ENCODE measurements at regions not wholly inside any gene's neighbourhood (a gene's known extent, or its start where the extent isn't known, plus 50 kb on each side); places are given as distances from the start of the nearest gene placed in this dataset.
"Not testable (repeated sequence)": the region's sequence is repeated elsewhere in the genome, so short reads cannot be mapped to it uniquely, and the experiment has no call there.

- intact Hi-C loops (cut with DNase I), result no loop called here
- H3K27me3 ChIP-seq (ENCODE audit: insufficient read depth in 3 of 3, low read length in 2 of 3), result no peaks in the 10 kb centered on the region
- no peaks in the 10 kb centered on the region for H3K36me3 ChIP-seq (ENCODE audit: insufficient read depth in 1 of 2, low read depth in 1 of 2)
- H3K9me3 ChIP-seq, result no peaks in the 10 kb centered on the region
- ATAC-seq (no peak), DNase-seq (no peak)
- H3K4me1 ChIP-seq, result no peaks in the 10 kb centered on the region
- TF ChIP-seq, protein P1, sequence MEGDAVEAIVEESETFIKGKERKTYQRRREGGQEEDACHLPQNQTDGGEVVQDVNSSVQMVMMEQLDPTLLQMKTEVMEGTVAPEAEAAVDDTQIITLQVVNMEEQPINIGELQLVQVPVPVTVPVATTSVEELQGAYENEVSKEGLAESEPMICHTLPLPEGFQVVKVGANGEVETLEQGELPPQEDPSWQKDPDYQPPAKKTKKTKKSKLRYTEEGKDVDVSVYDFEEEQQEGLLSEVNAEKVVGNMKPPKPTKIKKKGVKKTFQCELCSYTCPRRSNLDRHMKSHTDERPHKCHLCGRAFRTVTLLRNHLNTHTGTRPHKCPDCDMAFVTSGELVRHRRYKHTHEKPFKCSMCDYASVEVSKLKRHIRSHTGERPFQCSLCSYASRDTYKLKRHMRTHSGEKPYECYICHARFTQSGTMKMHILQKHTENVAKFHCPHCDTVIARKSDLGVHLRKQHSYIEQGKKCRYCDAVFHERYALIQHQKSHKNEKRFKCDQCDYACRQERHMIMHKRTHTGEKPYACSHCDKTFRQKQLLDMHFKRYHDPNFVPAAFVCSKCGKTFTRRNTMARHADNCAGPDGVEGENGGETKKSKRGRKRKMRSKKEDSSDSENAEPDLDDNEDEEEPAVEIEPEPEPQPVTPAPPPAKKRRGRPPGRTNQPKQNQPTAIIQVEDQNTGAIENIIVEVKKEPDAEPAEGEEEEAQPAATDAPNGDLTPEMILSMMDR (IDR thresholded peaks at IDR 0.05), result no peak
- 80 to 88% (median 83%) methylated on average over 6 of the region's 6 CpGs for WGBS, 3 donors
- H3K4me3 ChIP-seq, result no peak overlapping the region
- no peak overlapping the region for H3K27ac ChIP-seq
Observed at GRCh38 chr2:157015015-157015575, 242.4 kb upstream of the GALNT5 start.

DNA sequence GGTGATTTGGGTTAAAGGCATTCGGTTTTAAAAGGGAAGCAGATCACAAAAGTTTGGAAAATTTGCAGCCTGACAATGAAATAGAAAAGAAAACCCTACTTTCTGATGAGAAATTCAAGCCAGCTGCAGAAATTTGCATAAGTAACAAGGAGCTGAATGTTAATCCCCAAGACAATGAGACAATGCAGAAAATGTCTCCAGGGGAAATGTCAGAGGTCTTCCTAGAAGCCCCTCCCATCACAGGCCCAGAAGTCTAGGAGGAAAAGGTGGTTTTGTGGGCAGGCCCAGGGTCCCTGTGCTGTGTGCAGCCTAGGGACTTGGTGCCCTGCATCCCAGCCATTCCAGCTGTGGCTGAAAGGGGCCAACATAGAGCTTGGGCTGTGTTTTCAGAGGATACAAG lies 234.2 kb upstream of the GALNT5 start:
- H3K27ac ChIP-seq; intact Hi-C loops (cut with DNase I); H3K27me3 ChIP-seq (ENCODE audit: insufficient read depth in 3 of 3, low read length in 2 of 3); H3K4me1 ChIP-seq; H3K36me3 ChIP-seq (ENCODE audit: insufficient read depth in 1 of 2, low read depth in 1 of 2); H3K9me3 ChIP-seq; ATAC-seq; H3K4me3 ChIP-seq; DNase-seq: not testable (repeated sequence)
- WGBS, 3 donors, result 45 to 59% (median 55%) methylated on average over 1 of the region's 1 CpG

DNA sequence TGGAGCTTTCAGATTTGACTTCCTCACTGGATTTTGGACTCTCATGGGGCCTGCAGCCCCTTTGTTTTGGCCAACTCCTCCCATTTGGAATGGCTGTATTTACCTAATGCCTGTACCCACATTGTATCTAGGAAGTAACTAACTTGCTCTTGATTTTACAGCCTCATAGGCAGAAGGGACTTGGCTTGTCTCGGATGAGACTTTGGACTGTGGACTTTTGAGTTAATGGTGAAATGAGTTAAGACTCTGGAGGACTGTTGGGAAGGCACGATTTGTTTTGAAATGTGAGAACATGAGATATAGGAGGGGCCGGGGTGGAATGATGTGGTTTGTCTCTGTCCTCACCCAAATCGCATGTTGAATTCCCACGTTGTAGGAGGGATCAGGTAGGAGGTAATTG lies 233.4 kb upstream of the GALNT5 start:
- Histone ChIP-seq H3K27ac (no peak overlapping the region), H3K36me3 (ENCODE audit: insufficient read depth in 1 of 2, low read depth in 1 of 2) (no peaks in the 10 kb centered on the region), H3K4me3 (no peak overlapping the region), H3K4me1 (no peaks in the 10 kb centered on the region), H3K27me3 (ENCODE audit: insufficient read depth in 3 of 3, low read length in 2 of 3) (no peaks in the 10 kb centered on the region), H3K9me3 (no peaks in the 10 kb centered on the region)
- intact Hi-C loops (cut with DNase I), result no loop called here
- ATAC-seq (no peak), DNase-seq (no peak)
- 71 to 78% (median 76%) methylated on average over 5 of the region's 5 CpGs for WGBS, 3 donors
- TF ChIP-seq, protein P1 (IDR thresholded peaks at IDR 0.05), result no peak

DNA sequence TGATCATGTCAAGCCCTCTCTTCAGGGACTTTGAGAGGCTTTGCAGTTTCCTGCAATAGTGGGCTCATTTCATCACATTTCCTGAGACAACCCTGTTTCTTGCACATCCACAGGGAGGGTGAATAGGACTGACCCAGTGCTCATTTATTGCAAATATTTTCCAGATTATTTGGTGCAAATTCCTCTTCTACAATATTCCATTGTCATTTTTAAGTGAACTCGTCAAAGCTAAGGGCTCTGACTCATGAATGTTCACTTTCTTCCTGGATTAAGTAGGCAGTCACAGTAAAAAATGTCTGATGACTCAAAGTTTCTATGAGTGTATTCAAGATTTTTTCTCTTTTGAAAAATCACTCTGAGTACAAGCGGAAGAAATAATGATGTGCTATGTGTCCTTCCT lies 225.5 kb upstream of the GALNT5 start:
- no peak for DNase-seq
- ATAC-seq, result no peak
- WGBS, 3 donors, result 48 to 64% (median 55%) methylated on average over 2 of the region's 2 CpGs
- Histone ChIP-seq H3K36me3 (ENCODE audit: insufficient read depth in 1 of 2, low read depth in 1 of 2) (no peaks in the 10 kb centered on the region), H3K27me3 (ENCODE audit: insufficient read depth in 3 of 3, low read length in 2 of 3) (no peaks in the 10 kb centered on the region), H3K27ac (no peak overlapping the region), H3K4me3 (no peak overlapping the region), H3K4me1 (no peaks in the 10 kb centered on the region), H3K9me3 (no peaks in the 10 kb centered on the region)
- TF ChIP-seq, protein P1 (IDR thresholded peaks at IDR 0.05), result no peak
- intact Hi-C loops (cut with DNase I), result no loop called here

GRCh38 chr2:157036726-157037125 lies 220.8 kb upstream of the GALNT5 start:
- intact Hi-C loops (cut with DNase I), result no loop called here
- TF ChIP-seq, protein P1 (IDR thresholded peaks at IDR 0.05), result no peak
- H3K36me3 ChIP-seq (ENCODE audit: insufficient read depth in 1 of 2, low read depth in 1 of 2), result no peaks in the 10 kb centered on the region
- ATAC-seq (no peak), DNase-seq (no peak)
- H3K9me3 ChIP-seq, result no peaks in the 10 kb centered on the region
- WGBS, 3 donors, result 64 to 75% (median 66%) methylated on average over 2 of the region's 2 CpGs
- H3K4me3 ChIP-seq, result no peak overlapping the region
- no peak overlapping the region for H3K27ac ChIP-seq
- no peaks in the 10 kb centered on the region for H3K4me1 ChIP-seq
- H3K27me3 ChIP-seq (ENCODE audit: insufficient read depth in 3 of 3, low read length in 2 of 3), result no peaks in the 10 kb centered on the region
